Testis (tissue), 2 donors: ENCODE measurements at regions not wholly inside any gene's neighbourhood (a gene's known extent, or its start where the extent isn't known, plus 50 kb on each side); places are given as distances from the start of the nearest gene placed in this dataset.
"Not testable (repeated sequence)": the region's sequence is repeated elsewhere in the genome, so short reads cannot be mapped to it uniquely, and the experiment has no call there.

Experiments used
- DNase-seq: peaks from one replicate; pipeline ENCODE4 v3.0.0-alpha.2; 2019
- H3K27ac ChIP-seq, 2 donors: fragments of 200-600 bp; sonication (generic); one replicate each; pipeline ENCODE4 v1.5.1; 2019
- H3K27me3 ChIP-seq: fragments of 200-600 bp; sonication (generic); one replicate; pipeline ENCODE4 v1.5.1; 2019
- H3K36me3 ChIP-seq: fragments of 200-600 bp; sonication (generic); one replicate; pipeline ENCODE4 v1.5.1; 2017; ENCODE audit warnings: low read depth; ENCODE audit errors: missing control alignments
- H3K4me1 ChIP-seq: fragments of 200-600 bp; sonication (generic); one replicate; pipeline ENCODE4 v1.5.1; 2019
- H3K4me3 ChIP-seq, 2 donors: fragments of 200-600 bp; sonication (generic); one replicate each; pipeline ENCODE4 v1.5.1; 2017 to 2019
- H3K9me3 ChIP-seq: fragments of 200-600 bp; sonication (generic); one replicate; pipeline ENCODE4 v1.5.1; 2017
- POLR2A ChIP-seq: fragments of 450-650 bp; IDR thresholded peaks from one replicate; pipeline ENCODE4 v1.6.1; 2017; ENCODE audit warnings: antibody characterized with exemption, mild to moderate bottlenecking, moderate library complexity
- WGBS, 2 donors: methylation state at CpG; one replicate each; pipeline ENCODE4 v1.1.5; 2018; 5-methylcytosine and 5-hydroxymethylcytosine counted together
- intact Hi-C: fragments of 100-400 bp; cut with DNase I; formaldehyde crosslinking; loops from one replicate; pipeline ENCODE4 v1.15.1; 2023; ENCODE audit warnings: low total_unique reads
- TF ChIP-seq, protein P1 (sequence below), 3 experiments: fragments of 450-650 bp in 2 of 3; fragments of 200-600 bp in 1 of 3; sonication (generic) in 1 of 3; IDR thresholded peaks; one replicate each; pipeline ENCODE4 v1.5.1; 2016 to 2019; ENCODE audit warnings: antibody characterized with exemption in 3 of 3, mild to moderate bottlenecking in 2 of 3, moderate library complexity in 1 of 3

DNA sequence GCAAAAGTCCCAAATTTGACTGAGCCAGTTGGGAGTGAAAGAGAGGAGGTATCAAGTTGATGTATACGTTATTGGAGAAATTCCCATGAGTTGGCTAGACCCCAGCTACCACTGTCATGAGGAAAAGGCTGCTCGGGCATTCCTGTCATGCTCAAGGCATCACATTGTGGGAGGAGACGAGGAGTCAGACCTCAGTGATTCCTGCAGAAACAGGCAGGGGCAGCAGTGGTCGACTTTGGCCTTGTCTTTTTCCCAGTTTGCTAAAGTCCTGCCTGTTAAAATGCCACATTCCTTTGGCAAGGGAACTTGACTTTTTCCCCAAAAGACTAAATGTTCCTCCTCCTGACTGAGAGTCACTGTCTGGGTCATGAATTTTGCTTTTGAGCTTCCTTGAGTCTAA is 295.5 kb upstream of the HS3ST5 start:
- no peak overlapping the region for H3K27ac ChIP-seq
- WGBS, 2 donors = 46 to 57% methylated on average over 4 of the region's 4 CpGs
- no peak for DNase-seq
- TF ChIP-seq, protein P1, sequence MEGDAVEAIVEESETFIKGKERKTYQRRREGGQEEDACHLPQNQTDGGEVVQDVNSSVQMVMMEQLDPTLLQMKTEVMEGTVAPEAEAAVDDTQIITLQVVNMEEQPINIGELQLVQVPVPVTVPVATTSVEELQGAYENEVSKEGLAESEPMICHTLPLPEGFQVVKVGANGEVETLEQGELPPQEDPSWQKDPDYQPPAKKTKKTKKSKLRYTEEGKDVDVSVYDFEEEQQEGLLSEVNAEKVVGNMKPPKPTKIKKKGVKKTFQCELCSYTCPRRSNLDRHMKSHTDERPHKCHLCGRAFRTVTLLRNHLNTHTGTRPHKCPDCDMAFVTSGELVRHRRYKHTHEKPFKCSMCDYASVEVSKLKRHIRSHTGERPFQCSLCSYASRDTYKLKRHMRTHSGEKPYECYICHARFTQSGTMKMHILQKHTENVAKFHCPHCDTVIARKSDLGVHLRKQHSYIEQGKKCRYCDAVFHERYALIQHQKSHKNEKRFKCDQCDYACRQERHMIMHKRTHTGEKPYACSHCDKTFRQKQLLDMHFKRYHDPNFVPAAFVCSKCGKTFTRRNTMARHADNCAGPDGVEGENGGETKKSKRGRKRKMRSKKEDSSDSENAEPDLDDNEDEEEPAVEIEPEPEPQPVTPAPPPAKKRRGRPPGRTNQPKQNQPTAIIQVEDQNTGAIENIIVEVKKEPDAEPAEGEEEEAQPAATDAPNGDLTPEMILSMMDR (IDR thresholded peaks at IDR 0.05) = no peak
- no peak for TF ChIP-seq POLR2A
- H3K4me1 ChIP-seq = no peaks in the 10 kb centered on the region
- intact Hi-C loops = no loop called here
- no peaks in the 10 kb centered on the region for H3K27me3 ChIP-seq
- no peak overlapping the region for H3K4me3 ChIP-seq
- no peaks in the 10 kb centered on the region for H3K36me3 ChIP-seq
- no peaks in the 10 kb centered on the region for H3K9me3 ChIP-seq

DNA sequence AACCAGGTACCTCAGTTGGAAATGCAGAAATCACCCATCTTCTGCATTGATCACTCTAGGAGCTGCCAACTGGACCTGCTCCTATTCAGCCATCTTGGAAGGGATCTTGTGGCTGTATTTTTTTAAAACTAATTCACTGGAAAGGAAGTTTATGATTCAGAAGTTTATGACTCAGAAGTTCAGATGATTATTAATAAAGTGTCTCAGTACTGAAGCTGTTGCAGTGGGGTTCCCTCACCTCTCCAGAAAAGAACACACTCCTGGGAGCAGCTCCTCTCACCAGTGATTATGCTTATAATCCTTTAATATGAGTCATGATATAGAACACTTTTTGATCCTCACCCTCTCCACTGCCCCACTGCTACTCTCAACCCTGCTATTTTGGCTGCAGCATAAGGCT is 291.2 kb upstream of the HS3ST5 start:
- no peaks in the 10 kb centered on the region for H3K36me3 ChIP-seq
- H3K9me3 ChIP-seq = no peaks in the 10 kb centered on the region
- DNase-seq = no peak
- H3K27ac ChIP-seq = no peak overlapping the region
- H3K4me3 ChIP-seq = no peak overlapping the region
- TF ChIP-seq POLR2A = no peak
- TF ChIP-seq, protein P1 (IDR thresholded peaks at IDR 0.05) = no peak
- no peaks in the 10 kb centered on the region for H3K4me1 ChIP-seq
- intact Hi-C loops = no loop called here
- H3K27me3 ChIP-seq = no peaks in the 10 kb centered on the region

DNA sequence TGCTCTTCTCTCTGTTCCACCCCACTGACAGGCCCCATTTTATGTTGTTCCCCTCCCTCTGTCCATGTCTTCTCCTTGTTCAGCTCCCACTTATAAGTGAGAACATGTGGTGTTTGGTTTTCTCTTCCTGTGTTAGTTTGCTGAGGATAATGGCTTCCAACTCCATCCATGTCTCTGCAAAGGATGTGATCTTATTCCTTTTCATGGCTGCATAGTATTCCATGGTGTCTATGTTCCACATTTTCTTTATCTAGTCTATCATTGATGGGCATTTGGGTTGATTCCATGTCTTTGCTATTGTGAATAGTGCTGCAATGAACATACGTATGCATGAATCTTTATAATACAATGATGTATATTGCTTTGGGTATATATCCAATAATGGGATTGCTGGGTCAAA is 283.4 kb upstream of the HS3ST5 start:
- H3K27ac ChIP-seq, H3K4me3 ChIP-seq, H3K36me3 ChIP-seq, DNase-seq, H3K4me1 ChIP-seq, intact Hi-C loops, H3K27me3 ChIP-seq, H3K9me3 ChIP-seq: not testable (repeated sequence)
- 98 to 100% methylated on average over 1 of the region's 1 CpG for WGBS, 2 donors

DNA sequence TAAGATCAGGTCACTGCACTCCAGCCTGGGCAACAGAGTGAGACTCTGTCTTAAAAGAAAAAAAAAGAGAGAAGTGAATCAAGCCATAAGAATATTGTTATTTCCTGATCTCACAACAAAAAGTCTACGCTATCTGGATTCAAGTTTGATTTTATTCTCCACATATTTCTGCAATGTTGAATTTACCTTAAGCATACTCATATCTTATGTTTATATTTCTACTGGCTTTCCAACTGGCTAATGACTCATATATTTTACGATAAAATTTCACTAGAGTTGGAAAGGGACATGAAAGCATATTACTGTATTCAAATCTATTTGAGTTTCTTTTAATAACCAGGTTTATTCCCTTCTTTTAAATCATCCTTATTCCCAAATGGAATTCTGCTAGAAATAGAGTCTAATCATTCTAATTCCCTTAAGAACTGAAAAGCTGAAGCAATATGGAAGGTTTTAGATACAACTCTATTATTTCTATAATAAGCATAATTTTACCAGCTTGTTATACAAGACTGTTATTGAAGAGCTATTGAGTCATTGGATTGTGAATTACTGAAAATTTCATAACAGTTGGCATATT is 276.9 kb upstream of the HS3ST5 start:
- Histone ChIP-seq H3K36me3 (no peaks in the 10 kb centered on the region), H3K27ac (no peak overlapping the region), H3K4me1 (no peaks in the 10 kb centered on the region), H3K27me3 (no peaks in the 10 kb centered on the region), H3K9me3 (no peaks in the 10 kb centered on the region), H3K4me3 (no peak overlapping the region)
- DNase-seq = no peak
- intact Hi-C loops = no loop called here
- 87 to 97% methylated on average over 2 of the region's 2 CpGs for WGBS, 2 donors
- no peak for TF ChIP-seq POLR2A
- TF ChIP-seq, protein P1 (IDR thresholded peaks at IDR 0.05) = no peak

DNA sequence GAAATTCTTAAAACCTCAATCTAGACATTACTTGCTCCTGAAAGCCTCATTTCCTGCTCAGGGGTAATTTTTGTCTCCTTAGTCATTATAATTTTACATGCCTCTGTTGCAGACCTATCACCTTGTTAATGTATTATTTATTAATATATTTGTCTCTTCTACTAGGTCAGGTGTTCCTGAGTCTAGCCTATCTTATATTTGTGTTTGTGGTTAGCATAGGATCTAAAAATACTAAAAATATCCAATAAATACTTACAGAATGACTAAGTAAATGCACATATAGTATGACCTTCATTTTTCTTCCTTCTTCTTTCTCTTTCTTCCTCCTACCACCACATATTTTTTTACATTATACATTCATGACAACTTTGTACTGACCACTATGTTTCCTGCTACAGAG is 268.9 kb upstream of the HS3ST5 start:
- H3K27ac ChIP-seq = no peak overlapping the region
- TF ChIP-seq, protein P1 (IDR thresholded peaks at IDR 0.05) = no peak
- TF ChIP-seq POLR2A = no peak
- no peaks in the 10 kb centered on the region for H3K27me3 ChIP-seq
- H3K4me3 ChIP-seq = no peak overlapping the region
- intact Hi-C loops = no loop called here
- no peaks in the 10 kb centered on the region for H3K4me1 ChIP-seq
- no peaks in the 10 kb centered on the region for H3K9me3 ChIP-seq
- no peaks in the 10 kb centered on the region for H3K36me3 ChIP-seq
- no peak for DNase-seq
